ENCODE measurements at regions not wholly inside any gene's neighbourhood (a gene's known extent, or its start where the extent isn't known, plus 50 kb on each side); places are given as distances from the start of the nearest gene placed in this dataset.

- intact Hi-C loops (cut with DNase I; ENCODE audit: low total_unique reads) = no loop called here
- TF ChIP-seq EP300 (IDR thresholded peaks at IDR 0.05) (no peak), POLR2AphosphoS5 (IDR thresholded peaks at IDR 0.05) (no peak), POLR2A (IDR thresholded peaks at IDR 0.05) (no peak), CTCF (IDR thresholded peaks at IDR 0.05) (no peak)
- Histone ChIP-seq H3K4me3 (no peak overlapping the region), H3K27me3 (peaks cover 0 to 99% (median 64%) of the 10 kb centered on the region in 3 donors), H3K9me3 (no peaks in the 10 kb centered on the region), H3K36me3 (no peaks in the 10 kb centered on the region), H3K4me1 (no peaks in the 10 kb centered on the region), H3K27ac (no peak overlapping the region)
- DNase-seq = no peak
- WGBS, 5 donors = 32 to 50% (median 42%) methylated on average over 19 to 20 of the region's 20 CpGs
These were observed 63.0 kb downstream of the INSIG1 start for GRCh38 chr7:155360495-155361345.

- Histone ChIP-seq H3K4me1 (no peaks in the 10 kb centered on the region), H3K27ac (no peak overlapping the region), H3K4me3 (no peak overlapping the region), H3K9me3 (no peaks in the 10 kb centered on the region), H3K27me3 (peaks cover 0 to 93% (median 64%) of the 10 kb centered on the region in 3 donors), H3K36me3 (no peaks in the 10 kb centered on the region)
- DNase-seq = no peak
- 41 to 70% (median 62%) methylated on average over 7 to 12 of the region's 12 CpGs for WGBS, 5 donors
- no peak for TF ChIP-seq POLR2AphosphoS5 (IDR thresholded peaks at IDR 0.05)
- no peak for TF ChIP-seq CTCF (IDR thresholded peaks at IDR 0.05)
- no peak for TF ChIP-seq POLR2A (IDR thresholded peaks at IDR 0.05)
- no peak for TF ChIP-seq EP300 (IDR thresholded peaks at IDR 0.05)
- intact Hi-C loops (cut with DNase I; ENCODE audit: low total_unique reads) = no loop called here
These were observed 63.6 kb downstream of the INSIG1 start for GRCh38 chr7:155361346-155361680.

- no peak overlapping the region for H3K27ac ChIP-seq
- no peak overlapping the region for H3K4me3 ChIP-seq
- TF ChIP-seq CTCF (IDR thresholded peaks at IDR 0.05) (no peak), POLR2AphosphoS5 (IDR thresholded peaks at IDR 0.05) (no peak), POLR2A (IDR thresholded peaks at IDR 0.05) (no peak), EP300 (IDR thresholded peaks at IDR 0.05) (no peak)
- no peaks in the 10 kb centered on the region for H3K36me3 ChIP-seq
- no peaks in the 10 kb centered on the region for H3K4me1 ChIP-seq
- intact Hi-C loops (cut with DNase I; ENCODE audit: low total_unique reads) = no loop called here
- H3K9me3 ChIP-seq = no peaks in the 10 kb centered on the region
- DNase-seq = no peak
- 80 to 92% (median 87%) methylated on average over 7 of the region's 7 CpGs for WGBS, 5 donors
- H3K27me3 ChIP-seq = peaks cover 0 to 88% (median 64%) of the 10 kb centered on the region in 3 donors
These were observed 64.3 kb downstream of the INSIG1 start for GRCh38 chr7:155361947-155362346.

GRCh38 chr7:155362380-155363145 is 64.9 kb downstream of the INSIG1 start:
- TF ChIP-seq POLR2AphosphoS5 (IDR thresholded peaks at IDR 0.05) = no peak
- no peak for TF ChIP-seq EP300 (IDR thresholded peaks at IDR 0.05)
- no peak for TF ChIP-seq POLR2A (IDR thresholded peaks at IDR 0.05)
- TF ChIP-seq CTCF (IDR thresholded peaks at IDR 0.05) = no peak
- peaks cover 0 to 82% (median 59%) of the 10 kb centered on the region in 3 donors for H3K27me3 ChIP-seq

More at GRCh38 chr7:155362380-155363145, 64.9 kb downstream of the INSIG1 start:
- no peak overlapping the region for H3K27ac ChIP-seq
- no peaks in the 10 kb centered on the region for H3K9me3 ChIP-seq
- WGBS, 5 donors = 73 to 85% (median 77%) methylated on average over 11 of the region's 11 CpGs
- H3K4me1 ChIP-seq = no peaks in the 10 kb centered on the region
- no peak overlapping the region for H3K4me3 ChIP-seq
- DNase-seq = no peak
- no peaks in the 10 kb centered on the region for H3K36me3 ChIP-seq
- intact Hi-C loops (cut with DNase I; ENCODE audit: low total_unique reads) = no loop called here
